SK-N-MC (cell line): ENCODE measurements at regions not wholly inside any gene's neighbourhood (a gene's known extent, or its start where the extent isn't known, plus 50 kb on each side); places are given as distances from the start of the nearest gene placed in this dataset.

Experiments
- EZH2 ChIP-seq: fragments of 200-600 bp; sonication (generic); IDR thresholded peaks from one replicate; pipeline ENCODE4 v1.6.1; 2017; ENCODE audit warnings: antibody characterized with exemption
- POLR2AphosphoS5 ChIP-seq: IDR thresholded peaks from 2 replicates; pipeline ENCODE4 v1.6.1; 2012; ENCODE audit warnings: mild to moderate bottlenecking, low read depth, low read length, borderline replicate concordance

DNA sequence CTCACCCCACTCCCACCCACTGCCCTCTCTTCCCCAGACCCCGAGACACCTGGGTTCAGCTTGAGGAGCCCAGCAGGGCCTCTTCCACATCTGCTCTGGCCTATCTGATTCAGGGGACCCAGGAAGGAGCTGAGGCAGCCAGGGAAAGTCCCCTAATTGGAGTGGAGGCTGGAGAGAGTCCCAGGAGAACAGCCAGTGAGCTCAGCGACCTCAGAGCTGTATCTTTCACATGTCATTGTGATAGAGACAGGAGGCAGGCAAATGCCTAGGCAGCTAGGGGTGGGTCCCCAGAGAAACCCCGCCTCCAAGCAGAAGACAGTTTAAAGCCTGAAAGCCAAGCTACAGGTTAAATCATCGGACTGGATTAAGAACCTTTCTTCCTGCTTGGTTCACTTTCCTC, 122.7 kb downstream of the MATN1 start:
- no peak for TF ChIP-seq POLR2AphosphoS5
- TF ChIP-seq EZH2 = no peak
